HG03196 (cell line): ENCODE measurements at regions not wholly inside any gene's neighbourhood (a gene's known extent, or its start where the extent isn't known, plus 50 kb on each side); places are given as distances from the start of the nearest gene placed in this dataset.
"Not testable (repeated sequence)": the region's sequence is repeated elsewhere in the genome, so short reads cannot be mapped to it uniquely, and the experiment has no call there.

ENCODE experiments used
- ATAC-seq: cut with Tn5 transposase; IDR thresholded peaks from one replicate; pipeline ENCODE4 v1.9.1; 2021; ENCODE audit not compliant: unreplicated experiment

DNA sequence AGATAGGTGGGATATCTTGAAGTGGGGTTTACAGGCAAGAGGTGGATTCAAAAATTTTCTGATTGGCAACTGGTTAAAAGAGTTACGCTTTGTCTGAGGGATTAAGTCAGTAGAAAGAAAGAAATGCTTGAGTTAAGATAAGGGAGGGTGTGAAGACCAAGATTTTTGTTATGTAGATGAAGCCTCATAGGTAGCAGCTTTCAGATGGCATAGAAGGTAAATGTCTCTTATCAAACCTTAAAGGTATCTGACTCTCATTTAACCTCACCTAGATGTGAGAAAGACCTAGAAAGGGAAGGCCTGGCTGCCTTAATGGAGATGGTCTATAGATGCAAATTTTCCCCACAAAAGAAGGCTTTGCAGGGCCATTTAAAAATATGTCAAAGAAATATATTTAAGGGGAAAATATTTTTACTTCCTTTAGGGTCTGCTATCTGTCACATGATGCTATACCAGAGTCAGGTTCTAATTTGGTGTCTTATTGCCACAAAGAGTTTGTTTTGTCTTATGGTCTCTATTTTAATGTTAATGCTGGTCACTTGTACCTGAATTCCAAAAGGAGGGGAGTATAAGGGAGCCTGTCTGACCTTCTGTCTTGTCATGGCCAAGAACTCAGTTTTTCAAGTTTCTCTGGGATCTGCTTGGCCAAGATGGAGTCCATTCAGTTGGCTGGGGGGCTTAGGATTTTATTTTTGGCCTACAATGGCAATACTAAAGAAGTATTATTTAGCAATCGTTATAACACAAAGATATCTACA is 699.1 kb upstream of the AMOT start:
- ATAC-seq = no peak

DNA sequence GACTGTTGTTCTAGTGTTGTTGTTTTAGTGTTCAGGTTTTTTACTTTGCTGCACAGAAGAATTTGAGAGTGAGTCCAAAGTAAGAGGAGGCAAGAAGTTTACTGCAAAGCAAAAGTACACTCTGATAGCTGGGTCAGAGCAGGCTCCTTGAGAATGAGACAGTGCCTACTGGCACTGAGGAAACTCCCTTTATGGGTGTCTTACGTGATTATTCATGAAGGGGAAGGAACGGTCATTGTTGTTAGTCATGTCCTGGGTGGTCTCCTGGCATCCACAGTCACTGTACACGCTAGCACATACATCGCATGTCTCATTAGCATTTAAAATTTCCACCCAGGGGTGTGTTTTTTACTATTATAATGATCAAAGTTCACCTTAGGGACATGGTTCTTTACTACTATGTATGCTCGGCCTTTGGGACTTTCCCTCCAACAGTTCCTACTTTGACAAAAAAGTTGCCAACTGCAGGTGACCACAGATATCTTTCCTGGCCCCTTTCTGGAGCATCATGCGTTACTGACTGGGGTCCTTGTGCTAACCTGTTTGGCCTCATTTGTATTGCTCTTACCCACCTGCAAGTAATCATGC is 688.9 kb upstream of the AMOT start:
- no peak for ATAC-seq

DNA sequence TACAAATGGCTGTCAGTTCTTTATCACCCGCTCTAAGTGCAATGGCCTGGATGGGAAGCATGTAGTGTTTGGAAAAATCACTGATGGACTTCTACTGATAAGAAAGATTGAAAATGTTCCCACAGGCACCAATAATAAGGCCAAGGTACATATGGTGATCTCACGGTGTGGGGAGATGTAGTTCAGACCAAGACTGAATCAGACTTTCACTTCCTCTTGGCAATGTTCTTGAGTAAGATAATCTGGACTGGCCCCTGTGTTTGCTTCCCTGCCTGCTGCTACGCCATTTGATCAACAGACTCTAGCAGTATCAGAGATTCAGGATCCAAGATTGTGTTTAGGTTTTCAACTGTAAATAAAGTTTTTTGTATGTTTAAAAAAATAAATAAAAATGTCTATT is 682.2 kb upstream of the AMOT start:
- peak; percentile 99 for ATAC-seq

GRCh38 chrX:113514906-113515305 is 674.3 kb upstream of the AMOT start:
- no peak for ATAC-seq

GRCh38 chrX:113512700-113513395 is 672.2 kb upstream of the AMOT start:
- no peak for ATAC-seq

DNA sequence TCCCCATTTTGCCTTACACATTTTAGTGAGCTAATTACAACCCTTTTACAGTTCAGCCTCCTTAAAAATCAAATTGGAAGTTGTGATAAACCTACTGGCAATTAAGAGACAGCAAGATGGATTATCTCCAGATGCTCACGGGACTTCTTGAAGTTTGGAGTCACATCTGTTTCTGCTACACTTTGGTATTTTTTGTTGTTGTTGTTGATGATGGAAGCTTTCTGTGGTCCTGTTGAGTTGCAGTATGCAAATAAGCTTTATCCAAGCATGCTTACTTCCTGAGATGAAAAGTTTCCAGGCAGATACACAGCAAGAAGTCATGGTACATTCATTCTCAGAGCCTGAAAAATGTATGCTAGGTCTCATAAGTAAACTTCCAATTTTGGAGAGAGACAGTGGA is 670.0 kb upstream of the AMOT start:
- ATAC-seq = no peak

- no peak for ATAC-seq
Observed at GRCh38 chrX:113492895-113493294, 652.3 kb upstream of the AMOT start.

DNA sequence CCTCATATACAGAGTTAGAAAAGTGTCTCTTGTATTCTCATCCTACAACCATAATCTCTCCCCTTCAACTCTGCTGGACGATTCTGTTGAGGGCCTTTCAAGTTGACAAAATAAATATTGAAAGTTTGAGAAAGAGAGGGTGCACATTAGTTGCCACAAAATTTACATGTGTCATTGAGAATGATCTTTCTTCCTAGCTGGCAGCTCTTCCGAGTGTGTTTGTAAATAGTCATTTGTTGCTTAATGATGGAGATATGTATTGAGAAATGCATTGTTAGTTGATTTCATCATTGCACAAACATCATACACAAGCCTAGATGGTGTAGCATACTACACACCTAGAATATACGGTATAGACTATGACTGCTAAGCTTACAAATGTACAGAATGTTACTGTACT is 632.8 kb upstream of the AMOT start:
- ATAC-seq = no peak

- ATAC-seq = not testable (repeated sequence)
Observed at GRCh38 chrX:113473015-113473414, 632.4 kb upstream of the AMOT start.

- no peak for ATAC-seq
Observed at GRCh38 chrX:113470166-113470565, 629.5 kb upstream of the AMOT start.

GRCh38 chrX:113457719-113458118 is 617.1 kb upstream of the AMOT start:
- no peak for ATAC-seq

GRCh38 chrX:113455582-113455981 is 615.0 kb upstream of the AMOT start:
- no peak for ATAC-seq

DNA sequence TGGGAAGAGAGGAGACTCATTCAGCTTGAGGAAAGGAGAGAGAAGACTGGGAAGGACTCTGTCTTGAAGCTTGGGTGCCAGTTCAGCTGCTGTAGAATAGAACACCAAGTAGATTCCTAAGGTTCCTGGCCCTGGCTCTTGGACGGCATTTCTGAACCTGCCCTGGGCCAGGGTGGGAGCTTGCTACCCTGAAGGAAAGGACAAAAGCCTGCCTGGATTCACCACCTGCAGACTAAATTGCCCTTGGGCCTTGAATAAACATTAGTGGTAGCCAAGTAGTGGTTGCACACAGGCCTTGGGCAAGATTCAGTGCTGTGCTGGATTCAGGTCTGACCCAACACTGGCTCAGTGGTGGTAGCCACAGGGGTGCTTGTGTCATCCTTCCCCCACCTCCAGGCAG is 588.4 kb upstream of the AMOT start:
- no peak for ATAC-seq

DNA sequence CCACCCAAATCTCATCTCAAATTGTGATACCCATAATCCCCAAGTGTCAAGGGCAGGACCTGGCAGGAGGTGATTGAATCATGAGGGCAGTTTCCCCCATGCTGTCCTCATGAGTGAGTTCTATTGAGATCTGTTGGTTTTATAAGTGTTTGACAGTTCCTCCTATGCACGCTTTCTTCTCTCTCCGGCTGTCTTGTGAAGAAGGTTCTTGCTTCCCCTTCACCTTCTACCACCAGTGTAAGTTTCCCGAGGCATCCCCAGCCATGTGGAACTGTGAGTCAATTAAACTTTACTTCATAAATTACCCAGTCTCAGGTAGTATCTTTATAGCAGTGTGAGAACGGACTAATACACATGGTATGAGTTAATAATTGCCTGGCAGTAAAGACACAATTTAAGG is 581.7 kb upstream of the AMOT start:
- no peak for ATAC-seq

GRCh38 chrX:113421432-113421831 is 580.8 kb upstream of the AMOT start:
- no peak for ATAC-seq

DNA sequence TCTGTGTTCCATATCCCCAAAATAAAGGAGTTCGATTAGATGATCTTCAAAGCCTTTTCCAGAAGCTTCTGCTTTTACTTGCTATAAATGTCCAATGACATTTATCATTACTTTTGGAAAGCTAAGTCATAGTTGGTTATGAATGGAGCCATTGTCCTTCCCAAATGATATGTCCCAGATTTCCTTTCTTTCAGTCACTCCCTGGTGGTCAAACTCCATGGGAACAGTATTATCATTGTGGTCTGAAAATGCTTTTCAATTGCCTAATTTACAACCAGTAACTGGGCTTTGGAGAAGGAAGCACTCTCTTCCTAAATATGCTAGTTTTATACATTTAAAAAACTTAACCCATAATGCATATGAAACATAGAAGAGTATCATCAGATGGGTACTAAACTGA is 571.5 kb upstream of the AMOT start:
- no peak for ATAC-seq

GRCh38 chrX:113408843-113409242 is 568.2 kb upstream of the AMOT start:
- ATAC-seq = no peak

- ATAC-seq = no peak
Observed at GRCh38 chrX:113400193-113400704, 559.6 kb upstream of the AMOT start.

GRCh38 chrX:113399506-113400192 is 559.0 kb upstream of the AMOT start:
- ATAC-seq = no peak

DNA sequence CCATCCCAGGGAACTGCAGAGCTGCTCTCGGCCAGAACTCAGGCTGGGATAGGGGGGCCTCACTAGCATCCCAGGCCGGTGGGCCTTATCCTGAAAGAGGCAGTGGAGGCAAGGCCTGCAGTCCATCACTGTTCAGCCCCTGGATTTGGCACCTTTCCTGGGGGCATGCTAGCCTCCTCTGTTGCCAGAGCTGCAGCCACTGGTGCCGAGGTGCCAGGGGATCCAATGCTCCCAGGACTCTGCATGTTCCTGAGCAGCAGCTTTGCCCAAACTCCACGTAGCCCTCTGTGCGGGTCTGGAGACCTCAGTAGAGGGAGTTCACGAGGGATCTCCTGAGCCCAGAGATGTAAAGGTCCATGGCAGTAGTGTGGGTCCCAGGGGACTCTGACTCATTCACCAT is 551.7 kb upstream of the AMOT start:
- no peak for ATAC-seq

GRCh38 chrX:113391875-113392274 is 551.2 kb upstream of the AMOT start:
- no peak for ATAC-seq

DNA sequence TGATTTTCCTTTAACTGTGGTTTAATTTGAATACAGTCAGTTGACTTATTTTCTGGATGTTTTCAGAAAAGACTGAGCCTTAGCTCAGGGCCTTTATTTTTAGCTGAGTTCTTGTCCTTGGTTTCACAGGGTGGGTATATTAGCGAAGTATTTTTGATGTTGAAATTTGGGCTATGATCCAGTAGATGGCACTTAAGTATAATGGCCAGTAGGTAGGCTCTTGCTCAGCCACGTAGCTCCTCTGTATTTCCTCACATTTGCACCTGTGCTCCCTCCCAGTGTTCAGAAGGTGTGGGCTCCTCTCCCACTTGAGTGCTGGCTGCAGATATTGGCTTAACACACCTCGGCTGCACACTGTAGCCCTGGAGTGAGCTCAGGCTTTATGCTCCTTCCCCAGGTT is 549.9 kb upstream of the AMOT start:
- ATAC-seq = no peak
